Breast epithelium (tissue), 4 donors: ENCODE measurements at regions not wholly inside any gene's neighbourhood (a gene's known extent, or its start where the extent isn't known, plus 50 kb on each side); places are given as distances from the start of the nearest gene placed in this dataset.

Source experiments
- DNase-seq, 2 donors: peaks; one replicate each; pipeline ENCODE4 v3.0.0-alpha.2; 2019; ENCODE audit warnings: low spot score in 2 of 2
- H3K27ac ChIP-seq, 2 donors: fragments of 200-600 bp; sonication (generic) in 1 of 2; one replicate each; pipeline ENCODE4 v1.5.1; 2016 to 2019; ENCODE audit warnings: mild to moderate bottlenecking in 1 of 2
- H3K27me3 ChIP-seq, 2 donors: fragments of 200-600 bp; sonication (generic) in 1 of 2; one replicate each; pipeline versions ENCODE4 v1.5.1 to v1.6.0; 2017 to 2019; ENCODE audit warnings: control low read depth in 1 of 2, mild to moderate bottlenecking in 1 of 2
- H3K36me3 ChIP-seq: fragments of 200-600 bp; one replicate; pipeline ENCODE4 v1.5.1; 2019
- H3K4me1 ChIP-seq, 2 donors: fragments of 200-600 bp; sonication (generic); one replicate each; pipeline ENCODE4 v1.5.1; 2016 to 2019; ENCODE audit warnings: control low read depth in 1 of 2
- H3K4me3 ChIP-seq, 3 donors: fragments of 200-600 bp; sonication (generic); 1 replicate in 2 of 3; 2 replicates in 1 of 3; pipeline ENCODE4 v1.5.1; 2016 to 2019; ENCODE audit warnings: mild to moderate bottlenecking in 3 of 3, moderate library complexity in 2 of 3
- H3K9me3 ChIP-seq, 2 donors: fragments of 200-600 bp; sonication (generic) in 1 of 2; one replicate each; pipeline ENCODE4 v1.5.1; 2016 to 2019; ENCODE audit warnings: control low read depth in 1 of 2
- CTCF ChIP-seq, 3 donors: fragments of 450-650 bp; IDR thresholded peaks; one replicate each; pipeline ENCODE4 v1.5.1; 2016 to 2017; ENCODE audit warnings: antibody characterized with exemption in 3 of 3, mild to moderate bottlenecking in 3 of 3, moderate library complexity in 3 of 3
- POLR2A ChIP-seq: fragments of 450-650 bp; IDR thresholded peaks from one replicate; pipeline ENCODE4 v1.6.1; 2016; ENCODE audit warnings: antibody characterized with exemption, mild to moderate bottlenecking, moderate library complexity
- POLR2AphosphoS5 ChIP-seq, 3 donors: sonication (generic); formaldehyde crosslinking; IDR thresholded peaks; one replicate each; pipeline ENCODE4 v1.6.1; 2017; ENCODE audit warnings: antibody characterized with exemption in 3 of 3
- intact Hi-C: fragments of 100-400 bp; cut with DNase I; formaldehyde crosslinking; loops from one replicate; pipeline ENCODE4 v1.15.1; 2023; ENCODE audit warnings: low total_unique reads

GRCh38 chr10:78844960-78845607 is 223.7 kb upstream of the ZMIZ1 start:
- TF ChIP-seq CTCF (IDR thresholded peaks at IDR 0.05) (no peak), POLR2AphosphoS5 (IDR thresholded peaks at IDR 0.05) (no peak), POLR2A (no peak)
- intact Hi-C loops = no loop called here
- no peak overlapping the region for H3K4me3 ChIP-seq
- H3K9me3 ChIP-seq = no peaks in the 10 kb centered on the region
- no peak for DNase-seq
- H3K27me3 ChIP-seq = no peaks in the 10 kb centered on the region
- no peak overlapping the region for H3K27ac ChIP-seq
- no peaks in the 10 kb centered on the region for H3K36me3 ChIP-seq
- H3K4me1 ChIP-seq = no peaks in the 10 kb centered on the region

GRCh38 chr10:78846071-78846470 is 222.7 kb upstream of the ZMIZ1 start:
- no peak overlapping the region for H3K4me3 ChIP-seq
- no peaks in the 10 kb centered on the region for H3K4me1 ChIP-seq
- TF ChIP-seq POLR2A (no peak), CTCF (IDR thresholded peaks at IDR 0.05) (no peak), POLR2AphosphoS5 (IDR thresholded peaks at IDR 0.05) (no peak)
- no peaks in the 10 kb centered on the region for H3K9me3 ChIP-seq
- no peaks in the 10 kb centered on the region for H3K27me3 ChIP-seq
- no peaks in the 10 kb centered on the region for H3K36me3 ChIP-seq
- no peak overlapping the region for H3K27ac ChIP-seq
- intact Hi-C loops = no loop called here
- DNase-seq = no peak

- H3K27ac ChIP-seq = no peak overlapping the region
- no peaks in the 10 kb centered on the region for H3K4me1 ChIP-seq
- no peak overlapping the region for H3K4me3 ChIP-seq
- H3K27me3 ChIP-seq = no peaks in the 10 kb centered on the region
- H3K36me3 ChIP-seq = no peaks in the 10 kb centered on the region
- no peaks in the 10 kb centered on the region for H3K9me3 ChIP-seq
- TF ChIP-seq CTCF (IDR thresholded peaks at IDR 0.05) (no peak), POLR2AphosphoS5 (IDR thresholded peaks at IDR 0.05) (no peak), POLR2A (no peak)
- no peak for DNase-seq
- intact Hi-C loops = no loop called here
Measured at GRCh38 chr10:78846760-78847159, 222.0 kb upstream of the ZMIZ1 start.

GRCh38 chr10:78847485-78847884 is 221.3 kb upstream of the ZMIZ1 start:
- TF ChIP-seq CTCF (IDR thresholded peaks at IDR 0.05) (no peak), POLR2AphosphoS5 (IDR thresholded peaks at IDR 0.05) (no peak), POLR2A (no peak)
- DNase-seq = no peak
- Histone ChIP-seq H3K4me1 (no peaks in the 10 kb centered on the region), H3K27ac (no peak overlapping the region), H3K27me3 (no peaks in the 10 kb centered on the region), H3K9me3 (no peaks in the 10 kb centered on the region), H3K36me3 (no peaks in the 10 kb centered on the region), H3K4me3 (no peak overlapping the region)
- intact Hi-C loops = no loop called here

GRCh38 chr10:78849115-78849514 is 219.7 kb upstream of the ZMIZ1 start:
- H3K4me1 ChIP-seq = no peaks in the 10 kb centered on the region
- no peaks in the 10 kb centered on the region for H3K36me3 ChIP-seq
- intact Hi-C loops = no loop called here
- no peak overlapping the region for H3K27ac ChIP-seq
- no peak for TF ChIP-seq POLR2A
- no peak for TF ChIP-seq CTCF (IDR thresholded peaks at IDR 0.05)
- no peak for TF ChIP-seq POLR2AphosphoS5 (IDR thresholded peaks at IDR 0.05)
- H3K27me3 ChIP-seq = no peaks in the 10 kb centered on the region
- no peak for DNase-seq
- no peaks in the 10 kb centered on the region for H3K9me3 ChIP-seq
- H3K4me3 ChIP-seq = no peak overlapping the region
